Pancreas (tissue), 10 donors: ENCODE measurements at regions not wholly inside any gene's neighbourhood (a gene's known extent, or its start where the extent isn't known, plus 50 kb on each side); places are given as distances from the start of the nearest gene placed in this dataset.

Experiments used
- ATAC-seq, 4 donors: fragments of 200-7000 bp; cut with Tn5 transposase; one replicate each; pipeline versions ENCODE4 v1.8.0 to v1.9.1; 2020; ENCODE audit warnings: mild to moderate bottlenecking in 4 of 4, moderate library complexity in 4 of 4
- DNase-seq, 6 donors: peaks; one replicate each; pipeline ENCODE4 v3.0.0-alpha.2; 2020
- FAIRE-seq: peaks from 2 replicates; lab custom pipeline; 2012; peaks lifted over from hg19 to GRCh38; lab: Jason Lieb, UNC
- H3K27ac ChIP-seq, 4 donors: fragments of 200-600 bp; sonication (generic); 1 replicate in 3 of 4; 2 replicates in 1 of 4; pipeline versions ENCODE4 v1.5.0 to v1.8.0; 2020
- H3K27me3 ChIP-seq, 4 donors: fragments of 200-600 bp; one replicate each; pipeline ENCODE4 v1.8.0; 2021
- H3K36me3 ChIP-seq, 3 donors: fragments of 200-600 bp; sonication (generic) in 1 of 3; one replicate each; pipeline versions ENCODE4 v1.5.0 to v1.8.0; 2020 to 2021
- H3K4me1 ChIP-seq, 3 donors: fragments of 200-600 bp; one replicate each; pipeline ENCODE4 v1.8.0; 2021
- H3K4me3 ChIP-seq, 4 donors: fragments of 200-600 bp; sonication (generic) in 2 of 4; one replicate each; pipeline versions ENCODE4 v1.5.0 to v1.8.0; 2020 to 2021
- H3K9me3 ChIP-seq, 4 donors: fragments of 200-600 bp; one replicate each; pipeline ENCODE4 v1.8.0; 2021
- CTCF ChIP-seq, 4 donors: fragments of 200-600 bp; sonication (generic) in 3 of 4; IDR thresholded peaks; one replicate each; pipeline versions ENCODE4 v1.5.0 to v1.8.0; 2021; ENCODE audit warnings: antibody characterized with exemption in 4 of 4
- WGBS, 2 donors: extraction: QIAGEN DNeasy Blood & Tissue Kit; methylation state at CpG; one replicate each; pipeline ENCODE4 v1.1.7; 2013; 5-methylcytosine and 5-hydroxymethylcytosine counted together
- intact Hi-C, 3 donors: fragments of 100-400 bp; cut with DNase I; formaldehyde crosslinking; loops; one replicate each; pipeline versions ENCODE4 v1.11.1 to v1.14.2; 2022
- donor health status: healthy with polysubstance abuse.
- donor health status: DM: no; HTN: no; CAD: no; lungs with moderate emphysema.
- donor health status: DM: no; HTN: no; CAD: no.
- donor health status: control.
- donor health status: control.
- donor health status: Bipolar disorder and iron deficiency.
- donor health status: DM: yes; HTN: yes; CAD: no.
- donor health status: DM: no; HTN: no; CAD: no.
- donor health status: DM: no; HTN: no; CAD: no.
- donor health status: DM: yes; HTN: yes; CAD: no.

DNA sequence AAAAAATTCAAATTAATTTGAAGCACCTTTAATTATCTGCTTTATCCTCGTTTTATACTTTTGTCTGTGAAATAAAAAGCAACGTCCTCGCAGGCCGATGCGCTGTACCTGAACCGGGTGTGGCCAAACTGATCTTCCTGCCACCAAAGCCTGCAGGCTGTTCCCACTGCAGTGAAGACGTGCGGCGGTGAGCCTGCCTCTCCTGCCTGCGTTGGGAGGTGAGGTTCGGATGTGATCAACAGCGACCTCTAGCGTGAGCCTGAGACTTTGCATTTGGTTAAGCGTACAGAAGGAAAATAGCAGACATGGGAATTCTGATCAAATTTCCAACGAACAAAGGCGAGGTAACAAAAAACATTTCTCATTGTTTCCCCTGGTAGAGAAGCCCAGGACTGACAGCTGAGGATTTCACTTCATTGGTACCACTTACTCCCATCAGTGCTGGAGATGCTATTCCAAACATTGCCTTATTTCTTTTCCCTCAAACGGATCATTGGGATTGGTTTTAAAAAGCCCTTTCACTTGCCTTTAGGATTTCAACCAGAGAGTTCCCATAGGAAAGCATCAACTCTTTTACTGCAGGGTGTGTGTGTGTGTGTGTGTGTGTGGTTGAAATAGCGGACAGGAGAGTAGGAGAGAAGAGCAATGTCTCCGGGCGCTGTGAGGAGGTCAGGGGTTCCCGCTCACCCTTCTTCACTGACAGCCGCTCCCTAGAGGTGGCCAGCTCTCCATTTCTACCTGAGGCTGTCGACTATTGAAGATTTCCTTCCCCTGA lies 56.6 kb upstream of the CCN6 start:
- H3K4me1 ChIP-seq = no peaks in the 10 kb centered on the region
- H3K36me3 ChIP-seq = no peaks in the 10 kb centered on the region
- FAIRE-seq (no peak), ATAC-seq (peak; percentile 86 to 100 (median 98)), DNase-seq (peak; percentile 64 to 90 (median 78))
- no peaks in the 10 kb centered on the region for H3K9me3 ChIP-seq
- peak; percentile 77 to 89 (median 81) for TF ChIP-seq CTCF (IDR thresholded peaks at IDR 0.05)
- peaks cover 0 to 3% (median 0%) of the 10 kb centered on the region in 4 donors for H3K27me3 ChIP-seq
- WGBS, 2 donors = 19 to 21% methylated on average over 23 of the region's 23 CpGs
- H3K4me3 ChIP-seq = no peak overlapping the region
- H3K27ac ChIP-seq = no peak overlapping the region
- intact Hi-C loops = loop anchor here in 1 of 3 donors (10.0 kb wide), 1 partner anchor 282 kb away; no protein-coding TSS in a partner anchor

- intact Hi-C loops = loop anchor here in 1 of 3 donors (10.0 kb wide), 1 partner anchor 283 kb away; no protein-coding TSS in a partner anchor
- Histone ChIP-seq H3K27ac (no peak overlapping the region), H3K9me3 (no peaks in the 10 kb centered on the region), H3K36me3 (no peaks in the 10 kb centered on the region), H3K4me1 (no peaks in the 10 kb centered on the region), H3K27me3 (peaks cover 0 to 3% (median 0%) of the 10 kb centered on the region in 4 donors), H3K4me3 (no peak overlapping the region)
- no peak for FAIRE-seq
- WGBS, 2 donors = 56 to 57% methylated on average over 6 of the region's 6 CpGs
- DNase-seq = no peak
- TF ChIP-seq CTCF (IDR thresholded peaks at IDR 0.05) = no peak
- ATAC-seq = peak in 2 of 4 donors; percentile 35 to 38
These were observed 56.1 kb upstream of the CCN6 start for GRCh38 chr6:111997853-111998208.

DNA sequence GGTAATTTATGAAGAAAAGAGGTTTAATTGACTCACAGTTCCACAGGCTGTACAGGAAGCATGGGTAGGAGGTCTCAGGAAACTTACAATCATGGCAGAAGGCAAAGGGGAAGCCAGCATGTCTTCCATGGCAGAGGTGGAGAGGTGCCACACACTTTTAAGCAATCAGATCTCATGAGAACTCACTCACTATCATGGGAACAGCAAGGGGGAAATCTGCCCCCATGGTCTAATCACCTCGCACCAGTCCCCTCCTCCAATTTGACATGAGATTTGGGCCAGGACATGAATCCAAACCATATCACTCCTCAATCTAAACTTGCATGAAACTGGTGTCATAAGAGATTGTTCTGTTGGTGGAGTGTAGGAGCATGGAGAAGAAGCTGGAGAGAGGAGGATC lies 51.6 kb upstream of the CCN6 start:
- FAIRE-seq = no peak

More for the DNA sequence above, 51.6 kb upstream of the CCN6 start:
- H3K27ac ChIP-seq = no peak overlapping the region
- no peaks in the 10 kb centered on the region for H3K27me3 ChIP-seq
- intact Hi-C loops = loop anchor here in 1 of 3 donors (5.0 kb wide), 1 partner anchor 290 kb away; no protein-coding TSS in a partner anchor
- H3K4me3 ChIP-seq = no peak overlapping the region
- ATAC-seq = no peak
- no peak for TF ChIP-seq CTCF (IDR thresholded peaks at IDR 0.05)
- WGBS, 2 donors = 90 to 96% methylated on average over 1 of the region's 1 CpG
- no peak for DNase-seq
- H3K4me1 ChIP-seq = no peaks in the 10 kb centered on the region
- no peaks in the 10 kb centered on the region for H3K36me3 ChIP-seq
- H3K9me3 ChIP-seq = no peaks in the 10 kb centered on the region
